Stimulated activated CD4-positive, alpha-beta T cell treated with anti-CD3 and anti-CD28 coated beads, Interleukin-12 subunit alpha, Interleukin-12 subunit beta, amount 100 ng/mL, for 4 hours (primary cell): ENCODE measurements at regions not wholly inside any gene's neighbourhood (a gene's known extent, or its start where the extent isn't known, plus 50 kb on each side); places are given as distances from the start of the nearest gene placed in this dataset.
"Not testable (repeated sequence)": the region's sequence is repeated elsewhere in the genome, so short reads cannot be mapped to it uniquely, and the experiment has no call there.

Source experiments
- DNase-seq: peaks from one replicate; pipeline ENCODE4 v3.0.0-alpha.2; 2020

DNA sequence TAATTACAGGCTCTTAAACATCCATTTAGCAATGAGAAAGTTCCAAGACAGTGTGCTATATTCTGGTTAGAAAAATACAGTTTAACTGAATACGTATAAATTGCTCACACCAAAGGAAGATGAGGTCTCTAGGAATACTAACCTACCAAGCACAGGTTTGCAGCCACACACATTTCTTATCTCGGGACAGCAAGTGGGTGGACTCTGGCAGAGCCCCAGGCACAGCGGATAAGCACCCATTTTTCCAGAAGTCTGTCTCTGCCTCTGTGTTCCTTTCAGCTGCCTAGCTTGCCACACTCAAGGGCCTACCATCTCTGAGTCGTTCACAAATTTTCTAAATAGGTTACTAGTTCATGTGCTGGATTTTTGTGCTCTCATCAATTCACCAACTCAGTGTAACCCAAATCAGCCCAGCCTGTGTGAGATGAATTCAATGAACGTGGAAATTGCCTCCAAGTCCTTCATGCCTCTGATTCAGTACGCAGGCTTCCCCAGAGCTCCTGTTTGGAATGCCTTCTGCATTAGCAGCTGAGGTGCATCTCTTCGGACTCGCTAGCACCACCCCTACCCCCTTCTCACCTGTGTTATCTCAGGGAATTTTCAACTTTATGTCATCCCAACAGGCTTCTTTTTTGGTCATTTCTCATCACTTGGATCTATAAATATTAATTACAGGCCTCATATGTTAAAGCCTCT is 581.0 kb upstream of the CDH11 start:
- no peak for DNase-seq

GRCh38 chr16:65700596-65700995 is 578.7 kb upstream of the CDH11 start:
- no peak for DNase-seq

DNA sequence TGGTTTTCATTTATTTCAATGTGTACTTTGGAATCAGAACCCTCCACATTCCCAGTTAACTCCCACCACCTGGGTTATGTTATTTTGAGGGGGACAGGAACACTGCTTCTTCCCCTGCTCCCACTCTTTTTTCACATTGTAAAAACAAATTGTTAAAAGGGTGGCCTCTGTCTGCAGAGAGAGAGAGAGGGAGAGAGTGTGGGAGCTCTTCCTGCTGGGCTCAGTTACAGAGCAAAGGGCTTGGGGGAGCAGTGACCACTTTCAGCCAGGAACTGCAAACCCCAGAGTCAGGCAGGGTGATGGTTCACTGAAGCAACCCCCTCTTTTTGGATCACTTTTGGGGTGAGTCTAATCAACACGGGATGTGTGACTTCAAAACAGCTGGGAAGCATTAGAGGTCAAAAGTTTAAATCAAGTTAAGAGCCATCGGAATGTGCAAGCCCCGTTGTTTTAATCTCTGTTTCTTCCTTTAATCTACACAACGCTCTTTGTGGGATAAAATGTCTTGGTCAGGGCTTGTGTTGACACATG is 577.0 kb upstream of the CDH11 start:
- DNase-seq, result no peak

GRCh38 chr16:65697521-65697920 is 575.7 kb upstream of the CDH11 start:
- DNase-seq, result no peak

DNA sequence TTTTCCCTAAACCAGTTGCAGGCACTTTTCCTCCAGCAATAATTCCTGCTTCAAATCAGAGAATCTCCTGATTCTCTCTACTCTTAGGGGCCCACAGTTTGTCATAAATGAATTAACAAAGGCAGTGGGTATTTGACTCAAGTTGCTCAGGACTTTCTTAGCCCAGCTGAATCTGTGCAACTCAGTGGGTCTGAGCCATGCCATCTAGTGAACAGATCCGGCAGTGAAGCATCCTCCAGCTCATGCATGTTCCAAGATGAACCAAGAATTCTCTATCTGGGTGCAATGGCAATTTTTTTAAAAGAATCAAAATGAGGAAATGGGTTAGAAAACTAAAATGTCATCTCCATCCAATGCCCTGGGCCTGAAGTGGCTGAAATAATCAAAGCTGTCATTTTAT is 575.2 kb upstream of the CDH11 start:
- no peak for DNase-seq

DNA sequence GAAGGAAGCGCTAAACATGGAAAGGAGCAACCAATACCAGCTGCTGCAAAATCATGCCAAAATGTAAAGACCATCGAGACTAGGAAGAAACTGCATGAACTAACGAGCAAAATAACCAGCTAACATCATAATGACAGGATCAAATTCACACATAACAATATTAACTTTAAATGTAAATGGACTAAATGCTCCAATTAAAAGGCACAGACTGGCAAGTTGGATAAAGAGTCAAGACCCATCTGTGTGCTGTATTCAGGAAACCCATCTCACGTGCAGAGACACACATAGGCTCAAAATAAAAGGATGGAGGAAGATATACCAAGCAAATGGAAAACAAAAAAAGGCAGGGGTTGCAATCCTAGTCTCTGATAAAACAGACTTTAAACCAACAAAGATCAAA is 570.0 kb upstream of the CDH11 start:
- DNase-seq, result not testable (repeated sequence)

DNA sequence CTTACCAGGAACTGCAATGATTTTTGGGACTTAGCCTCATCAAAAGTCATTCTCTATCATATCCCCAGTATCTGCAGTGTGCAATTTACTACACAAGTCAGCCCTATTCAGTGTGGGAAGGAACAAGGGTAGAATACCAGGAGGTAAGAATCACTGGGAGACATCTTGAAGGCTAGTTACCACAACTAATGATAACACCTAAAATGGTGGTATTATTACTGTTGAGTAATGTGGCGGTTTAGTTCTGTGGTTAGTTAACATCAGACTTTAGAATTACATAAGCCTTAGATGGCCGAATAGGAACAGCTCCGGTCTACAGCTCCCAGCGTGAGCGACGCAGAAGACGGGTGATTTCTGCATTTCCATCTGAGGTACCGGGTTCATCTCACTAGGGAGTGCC is 567.9 kb upstream of the CDH11 start:
- no peak for DNase-seq

DNA sequence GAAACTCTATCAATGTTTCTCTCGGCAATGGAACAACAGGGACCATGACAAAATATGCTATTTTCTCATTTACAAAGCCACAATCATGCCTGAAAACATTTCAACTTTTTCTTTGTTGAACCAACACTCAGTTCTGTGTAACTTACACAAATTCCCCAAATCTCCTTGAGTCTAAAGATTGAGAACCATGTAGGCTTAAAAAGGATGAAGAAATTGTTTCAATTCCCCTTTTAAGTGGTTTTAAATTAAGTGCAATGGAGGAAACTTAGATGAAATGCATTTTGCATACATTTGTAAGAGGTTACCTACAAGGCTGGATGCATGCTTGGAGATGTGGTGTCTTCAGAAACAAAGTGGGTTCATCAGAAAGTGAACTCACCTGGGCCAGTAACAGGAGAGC is 566.4 kb upstream of the CDH11 start:
- no peak for DNase-seq

DNA sequence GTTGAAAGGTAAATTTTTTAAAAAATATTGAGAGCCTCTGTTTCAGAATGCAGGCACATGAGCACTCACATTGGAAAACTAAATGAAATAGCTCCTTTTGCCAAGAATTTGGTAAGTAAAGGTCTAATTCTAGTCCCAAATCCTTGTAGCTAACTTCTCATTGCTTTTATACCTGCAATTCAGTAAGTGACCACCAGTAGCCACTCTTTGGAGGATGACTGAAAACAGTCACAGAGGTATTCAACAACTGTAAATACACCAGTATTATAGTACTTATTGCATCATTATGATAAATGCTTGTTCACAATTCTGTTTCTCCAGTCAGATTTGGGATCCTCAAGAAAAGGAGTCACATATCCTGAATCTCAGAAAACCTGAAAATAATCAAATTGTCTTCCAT is 562.4 kb upstream of the CDH11 start:
- DNase-seq, result no peak

DNA sequence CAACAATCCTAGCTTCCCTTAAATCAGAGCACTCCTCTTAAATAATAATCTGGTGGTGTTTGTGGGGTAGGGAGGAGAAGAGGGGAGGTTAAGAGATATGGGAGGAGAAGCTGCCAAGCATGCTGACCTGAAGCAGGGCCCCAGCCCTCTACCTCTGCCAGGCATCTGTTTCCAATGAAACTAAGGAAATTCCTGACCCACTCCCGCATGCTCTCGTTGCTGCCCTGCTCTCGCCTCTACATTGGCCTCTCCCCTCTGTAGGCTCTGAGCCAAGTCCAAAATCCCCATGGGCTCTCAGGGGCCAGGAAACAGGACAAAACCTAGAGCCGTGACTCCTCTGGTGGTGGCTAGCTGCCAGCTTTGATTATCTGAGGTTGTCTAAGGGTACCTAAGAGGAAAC is 559.5 kb upstream of the CDH11 start:
- DNase-seq, result no peak

DNA sequence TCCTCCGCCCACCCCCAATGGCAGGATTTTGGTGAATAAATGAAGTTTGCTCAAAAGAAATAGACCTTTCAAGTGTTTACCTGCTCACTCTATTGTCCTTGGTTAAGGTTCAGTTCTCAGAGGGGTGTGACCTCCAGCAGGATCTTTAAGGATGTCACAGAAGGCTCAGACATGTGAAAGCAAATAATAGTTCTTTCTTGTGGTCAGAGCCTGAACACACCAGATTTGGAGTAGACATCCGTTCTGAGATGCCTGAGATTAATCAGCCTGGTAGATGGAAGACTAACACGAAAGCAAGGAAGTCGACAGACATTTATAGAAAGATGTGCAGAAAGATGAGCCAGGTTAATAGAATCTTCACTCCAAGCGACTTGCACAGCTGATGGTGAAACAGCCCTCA is 557.9 kb upstream of the CDH11 start:
- DNase-seq, result no peak

- DNase-seq, result no peak
Observed at GRCh38 chr16:65675161-65675560, 553.3 kb upstream of the CDH11 start.

DNA sequence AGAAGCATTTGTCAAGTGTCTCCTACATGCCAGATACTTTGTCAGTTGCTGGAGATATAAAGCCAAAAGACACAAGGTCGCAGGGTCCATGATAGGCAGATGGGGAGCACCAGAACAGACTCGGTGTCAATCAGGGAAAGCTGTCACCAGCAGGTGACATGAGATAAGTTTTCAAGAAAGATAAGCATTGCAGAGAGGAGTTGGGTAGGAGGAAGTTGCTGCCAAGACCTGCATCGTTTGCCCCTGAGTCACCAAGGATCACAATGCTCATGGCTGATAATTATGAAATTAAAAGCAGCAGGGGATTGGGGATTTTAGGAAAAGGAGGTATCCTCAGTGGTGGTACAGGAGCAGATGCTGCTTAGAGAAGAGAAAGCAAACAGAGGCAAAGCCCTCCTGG is 551.1 kb upstream of the CDH11 start:
- DNase-seq, result no peak

GRCh38 chr16:65671071-65671470 is 549.2 kb upstream of the CDH11 start:
- DNase-seq, result no peak

- DNase-seq, result no peak
Observed at GRCh38 chr16:65668064-65668595, 546.3 kb upstream of the CDH11 start.

- no peak for DNase-seq
Observed at GRCh38 chr16:65667011-65667578, 545.2 kb upstream of the CDH11 start.

DNA sequence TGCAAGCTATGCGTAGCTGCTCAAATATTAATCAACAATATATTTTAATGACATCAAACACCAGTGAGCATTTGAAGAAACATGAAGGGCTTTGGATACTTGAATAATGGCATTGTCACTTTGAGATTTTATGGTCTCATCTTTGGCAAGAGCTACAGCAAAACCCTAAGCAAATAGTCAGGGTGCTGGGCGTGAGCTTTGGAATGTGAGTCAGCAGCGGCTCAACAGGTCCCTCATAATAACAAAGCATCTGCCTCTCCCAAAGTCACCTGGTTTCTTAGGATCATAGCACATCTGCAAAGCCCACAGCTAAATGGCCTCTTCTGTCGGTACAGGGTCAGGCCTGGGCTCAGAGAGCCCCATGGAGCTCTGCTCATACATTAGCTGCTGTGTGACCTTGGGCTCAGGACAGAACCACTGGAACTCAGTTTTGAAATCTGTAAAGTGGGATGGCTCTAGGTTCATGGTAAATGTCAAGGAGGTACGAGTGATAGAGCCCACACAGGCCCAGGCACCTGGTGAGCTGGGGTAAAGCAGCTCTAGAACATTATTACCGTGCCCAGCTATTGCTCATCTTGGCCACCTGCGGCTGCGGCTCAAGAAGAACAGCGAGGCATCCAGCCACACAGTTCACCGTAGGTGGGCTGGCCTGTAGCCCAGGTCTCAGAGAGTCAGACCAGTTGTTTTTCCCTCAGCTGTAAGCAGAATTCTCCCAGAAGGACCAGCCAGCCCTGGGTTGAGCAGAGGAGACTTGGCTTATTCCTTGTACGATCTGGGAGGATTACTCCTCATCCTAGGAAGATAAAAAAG is 544.5 kb upstream of the CDH11 start:
- no peak for DNase-seq

DNA sequence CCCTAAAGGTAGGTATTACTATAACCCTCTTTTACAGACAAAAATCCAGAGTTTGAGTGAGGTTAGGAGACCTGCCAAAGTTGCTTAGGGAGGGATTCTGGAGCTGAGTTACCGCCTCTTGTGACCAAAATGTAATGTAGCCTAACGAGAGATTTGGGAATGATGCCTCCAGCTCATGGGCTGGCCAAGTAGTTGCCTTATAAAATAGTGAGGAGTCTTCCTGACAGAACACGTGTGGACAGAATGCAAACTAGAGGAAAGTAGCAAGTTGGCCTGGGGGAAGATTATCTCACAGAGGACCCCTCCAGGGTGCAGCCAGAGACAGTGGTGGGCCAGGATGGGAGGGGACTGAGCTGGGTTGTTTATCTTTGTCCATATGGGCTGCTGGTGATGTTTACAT is 543.7 kb upstream of the CDH11 start:
- no peak for DNase-seq

DNA sequence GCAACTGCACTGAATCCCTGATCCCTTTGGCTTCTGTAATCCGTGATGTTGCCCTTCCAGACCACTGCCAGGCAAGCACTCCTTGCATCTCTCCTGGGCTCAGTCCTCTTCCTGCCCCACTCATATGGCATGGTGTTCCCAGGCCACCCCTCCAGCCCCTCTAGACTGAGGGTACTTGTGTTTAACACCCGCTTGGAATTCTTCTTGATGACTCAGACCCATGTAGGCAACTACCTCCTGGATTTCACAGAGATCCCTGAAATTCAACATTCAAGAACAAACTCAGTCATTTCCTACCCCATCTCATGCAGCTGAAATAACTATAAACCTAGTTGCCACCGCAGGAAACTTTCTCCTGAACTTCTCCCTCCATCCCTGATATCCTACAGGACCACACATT is 541.9 kb upstream of the CDH11 start:
- no peak for DNase-seq

- DNase-seq, result no peak
Observed at GRCh38 chr16:65662256-65662655, 540.4 kb upstream of the CDH11 start.

- DNase-seq, result no peak
Observed at GRCh38 chr16:65661558-65661957, 539.7 kb upstream of the CDH11 start.

- no peak for DNase-seq
Observed at GRCh38 chr16:65660390-65660789, 538.5 kb upstream of the CDH11 start.

DNA sequence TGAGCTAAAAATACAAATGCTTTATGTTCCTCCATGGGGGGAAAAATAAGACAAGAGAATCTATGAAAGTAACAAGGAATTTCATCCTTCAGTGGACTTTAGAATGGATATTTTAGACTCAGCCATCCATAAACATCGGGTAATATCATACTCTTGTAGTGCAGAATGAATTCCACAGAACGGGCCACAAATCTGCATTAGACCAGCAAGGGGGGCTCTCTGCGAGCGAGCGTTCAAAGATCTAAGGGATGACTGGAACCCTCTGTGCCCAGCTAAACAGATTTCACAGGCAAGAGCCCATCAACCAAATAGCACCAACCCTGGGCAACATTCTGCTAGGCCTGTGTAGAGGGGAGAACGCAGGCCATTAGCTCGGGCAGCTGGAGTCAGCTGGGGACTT is 537.9 kb upstream of the CDH11 start:
- no peak for DNase-seq

DNA sequence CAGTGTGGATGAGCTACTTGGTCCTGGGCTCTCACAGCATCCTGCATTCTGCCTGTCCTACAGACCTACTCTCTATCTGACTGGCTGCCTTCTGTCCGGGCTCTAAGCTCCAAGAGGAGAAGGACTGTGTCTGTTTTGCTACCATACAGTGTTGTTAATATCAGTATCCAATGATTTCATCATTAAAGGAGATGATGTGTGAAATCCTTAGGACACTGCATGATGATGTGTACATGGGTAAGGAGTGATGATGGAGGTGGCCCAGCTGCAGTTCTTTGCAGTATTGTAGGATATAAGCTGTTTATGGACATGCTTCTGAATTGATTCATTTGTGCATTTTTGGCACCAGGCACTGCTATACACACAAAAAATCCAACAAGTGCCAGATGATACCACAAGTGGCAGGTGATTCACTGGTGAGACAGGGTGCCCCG is 536.9 kb upstream of the CDH11 start:
- no peak for DNase-seq
